ENCODE measurements at regions not wholly inside any gene's neighbourhood (a gene's known extent, or its start where the extent isn't known, plus 50 kb on each side); places are given as distances from the start of the nearest gene placed in this dataset.

DNA sequence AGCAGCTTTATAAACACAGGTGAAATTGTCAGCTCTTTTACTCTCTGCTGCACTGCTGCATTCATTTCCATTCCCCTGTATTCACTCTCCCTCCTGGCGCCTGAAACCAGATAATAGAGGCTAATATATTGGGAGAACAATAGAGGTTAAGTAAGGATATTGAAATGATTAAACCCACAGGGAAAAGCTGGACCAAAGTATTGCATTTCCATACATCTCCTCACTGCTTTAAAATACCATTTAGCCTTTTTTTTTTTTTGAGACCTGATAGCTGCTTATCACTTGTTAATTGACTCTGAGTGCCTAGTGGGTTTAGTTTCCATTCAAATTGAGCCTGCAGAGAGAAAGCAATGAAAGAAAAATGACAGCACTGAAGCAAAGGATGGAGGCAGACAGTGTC, 540.5 kb upstream of the IMPG1 start:
- H3K36me3 ChIP-seq, result no peaks in the 10 kb centered on the region
- no peaks in the 10 kb centered on the region for H3K9me3 ChIP-seq
- H3K27ac ChIP-seq, result no peak overlapping the region
- TF ChIP-seq, protein P1, sequence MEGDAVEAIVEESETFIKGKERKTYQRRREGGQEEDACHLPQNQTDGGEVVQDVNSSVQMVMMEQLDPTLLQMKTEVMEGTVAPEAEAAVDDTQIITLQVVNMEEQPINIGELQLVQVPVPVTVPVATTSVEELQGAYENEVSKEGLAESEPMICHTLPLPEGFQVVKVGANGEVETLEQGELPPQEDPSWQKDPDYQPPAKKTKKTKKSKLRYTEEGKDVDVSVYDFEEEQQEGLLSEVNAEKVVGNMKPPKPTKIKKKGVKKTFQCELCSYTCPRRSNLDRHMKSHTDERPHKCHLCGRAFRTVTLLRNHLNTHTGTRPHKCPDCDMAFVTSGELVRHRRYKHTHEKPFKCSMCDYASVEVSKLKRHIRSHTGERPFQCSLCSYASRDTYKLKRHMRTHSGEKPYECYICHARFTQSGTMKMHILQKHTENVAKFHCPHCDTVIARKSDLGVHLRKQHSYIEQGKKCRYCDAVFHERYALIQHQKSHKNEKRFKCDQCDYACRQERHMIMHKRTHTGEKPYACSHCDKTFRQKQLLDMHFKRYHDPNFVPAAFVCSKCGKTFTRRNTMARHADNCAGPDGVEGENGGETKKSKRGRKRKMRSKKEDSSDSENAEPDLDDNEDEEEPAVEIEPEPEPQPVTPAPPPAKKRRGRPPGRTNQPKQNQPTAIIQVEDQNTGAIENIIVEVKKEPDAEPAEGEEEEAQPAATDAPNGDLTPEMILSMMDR (IDR thresholded peaks at IDR 0.05), result no peak
- no peak for TF ChIP-seq POLR2A (IDR thresholded peaks at IDR 0.05)
- 29 to 44% (median 38%) methylated on average over 1 of the region's 1 CpG for WGBS, 4 donors
- H3K27me3 ChIP-seq, result no peaks in the 10 kb centered on the region
- DNase-seq (no peak), ATAC-seq (no peak)
- no peak overlapping the region for H3K4me3 ChIP-seq
- no peaks in the 10 kb centered on the region for H3K4me1 ChIP-seq
- intact Hi-C loops (cut with DNase I), result no loop called here

DNA sequence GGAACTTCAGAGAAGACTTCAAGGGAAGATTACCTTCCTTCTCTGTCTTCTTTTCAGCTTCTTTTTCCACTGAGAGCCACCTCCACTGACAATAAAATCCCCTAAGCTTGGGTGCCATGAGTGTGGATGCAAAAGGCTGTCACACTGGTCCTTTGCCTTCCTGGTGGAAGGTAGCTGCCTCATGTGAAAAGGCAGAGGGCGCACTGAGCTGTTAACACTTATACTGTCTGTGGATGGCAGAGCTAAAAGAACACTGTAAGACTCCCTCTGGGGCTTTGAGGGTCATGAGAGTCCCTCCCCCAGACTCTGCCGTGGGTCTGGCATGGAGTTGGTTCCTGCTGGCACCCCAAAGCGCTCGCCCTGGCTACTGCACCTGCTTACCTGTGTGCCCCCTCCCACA, 536.7 kb upstream of the IMPG1 start:
- H3K36me3 ChIP-seq, result no peaks in the 10 kb centered on the region
- ATAC-seq (no peak), DNase-seq (no peak)
- peaks cover 0 to 16% (median 0%) of the 10 kb centered on the region in 12 donors for H3K9me3 ChIP-seq
- 80 to 96% (median 91%) methylated on average over 3 to 4 of the region's 4 CpGs for WGBS, 4 donors
- intact Hi-C loops (cut with DNase I), result no loop called here
- H3K4me1 ChIP-seq, result no peaks in the 10 kb centered on the region
- no peak overlapping the region for H3K27ac ChIP-seq
- no peaks in the 10 kb centered on the region for H3K27me3 ChIP-seq
- no peak for TF ChIP-seq POLR2A (IDR thresholded peaks at IDR 0.05)
- TF ChIP-seq, protein P1 (IDR thresholded peaks at IDR 0.05), result no peak
- no peak overlapping the region for H3K4me3 ChIP-seq

DNA sequence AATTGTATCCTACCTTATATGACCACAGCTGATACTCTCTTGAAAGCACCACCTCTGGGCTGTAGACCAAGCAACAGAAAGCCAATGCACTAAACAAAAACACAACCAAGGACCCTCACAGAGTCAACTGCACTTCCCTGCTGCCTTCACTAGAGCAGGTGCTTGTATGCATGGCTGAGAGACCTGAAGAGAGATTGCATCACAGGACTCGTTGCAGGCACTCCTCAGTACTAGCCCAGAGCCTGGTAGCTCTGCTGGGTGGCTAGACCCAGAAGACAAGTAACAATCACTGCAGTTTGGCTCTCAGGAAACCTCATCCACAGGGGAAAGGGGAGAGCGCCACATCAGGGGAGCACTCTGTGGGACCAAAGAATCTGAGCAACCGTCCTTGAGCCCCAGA, 521.6 kb upstream of the IMPG1 start:
- Histone ChIP-seq H3K4me1 (no peaks in the 10 kb centered on the region), H3K27me3 (no peaks in the 10 kb centered on the region), H3K36me3 (no peaks in the 10 kb centered on the region), H3K9me3 (peaks cover 0 to 7% (median 0%) of the 10 kb centered on the region in 12 donors), H3K27ac (no peak overlapping the region), H3K4me3 (no peak overlapping the region)
- 82 to 85% (median 83%) methylated on average over 3 of the region's 3 CpGs for WGBS, 4 donors
- no peak for DNase-seq
- TF ChIP-seq, protein P1 (IDR thresholded peaks at IDR 0.05), result no peak
- TF ChIP-seq POLR2A (IDR thresholded peaks at IDR 0.05), result no peak
- ATAC-seq, result no peak
- intact Hi-C loops (cut with DNase I), result no loop called here

DNA sequence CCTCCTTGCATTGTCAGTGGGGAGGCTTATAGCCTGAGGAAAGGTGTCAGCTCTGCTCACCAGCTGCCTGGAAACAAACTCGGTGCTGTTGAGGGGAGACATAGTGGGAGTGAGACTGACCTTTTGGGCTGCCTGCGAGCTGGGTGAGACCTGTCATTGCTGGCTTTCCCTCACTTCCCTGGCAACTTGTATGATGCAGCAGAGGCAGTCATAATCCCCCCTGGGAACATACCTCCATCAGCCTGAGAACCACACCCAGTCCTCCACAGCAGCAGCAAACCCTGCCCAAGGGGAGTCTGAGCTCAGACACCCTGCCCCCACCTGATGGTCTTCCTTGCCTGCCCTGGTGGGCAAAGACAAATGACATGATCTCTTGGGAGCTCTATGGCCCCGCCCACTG, 521.2 kb upstream of the IMPG1 start:
- TF ChIP-seq, protein P1 (IDR thresholded peaks at IDR 0.05), result no peak
- no peak for TF ChIP-seq POLR2A (IDR thresholded peaks at IDR 0.05)
- DNase-seq (no peak), ATAC-seq (no peak)
- H3K36me3 ChIP-seq, result no peaks in the 10 kb centered on the region
- no peaks in the 10 kb centered on the region for H3K27me3 ChIP-seq
- H3K27ac ChIP-seq, result no peak overlapping the region
- 71 to 77% (median 75%) methylated on average over 2 to 3 of the region's 3 CpGs for WGBS, 4 donors
- intact Hi-C loops (cut with DNase I), result loop anchor here in 1 of 10 donors (2.0 kb wide), 1 partner anchor 47 kb away; no protein-coding TSS in a partner anchor
- peaks cover 0 to 7% (median 0%) of the 10 kb centered on the region in 12 donors for H3K9me3 ChIP-seq
- H3K4me1 ChIP-seq, result no peaks in the 10 kb centered on the region
- no peak overlapping the region for H3K4me3 ChIP-seq
